PC-9 (cell line): ENCODE measurements at regions not wholly inside any gene's neighbourhood (a gene's known extent, or its start where the extent isn't known, plus 50 kb on each side); places are given as distances from the start of the nearest gene placed in this dataset.

Experiments used
- BruUV-seq: library from RNA; stranded (reverse); fragments of 400-500 nt; replicated peaks from 2 replicates; lab custom pipeline; 2021; lab: Mats Ljungman, UMichigan
- CTCF ChIA-PET: fragments of 300-600 bp; sonication (Branson Sonifier 250); formaldehyde crosslinking; loops from one replicate; lab custom pipeline; 2022; ENCODE audit warnings: antibody characterized with exemption; lab: Charles Lee
- POLR2A ChIA-PET: fragments of 300-600 bp; sonication (Branson Sonifier 250); formaldehyde crosslinking; loops from one replicate; lab custom pipeline; 2022; ENCODE audit warnings: antibody characterized with exemption; ENCODE audit not compliant: unreplicated experiment; lab: Charles Lee
- DNase-seq, 2 experiments: peaks; one replicate each; pipeline versions ENCODE4 v3.0.0 to v3.0.0-alpha.2; 2015 to 2022; ENCODE audit warnings: mixed read lengths in 1 of 2
- H2AFZ ChIP-seq: fragments of 200-600 bp; sonication (generic); 2 replicates; pipeline ENCODE4 v1.8.1; 2017; ENCODE audit warnings: antibody characterized with exemption
- H3F3A ChIP-seq: fragments of 200-600 bp; sonication (generic); 2 replicates; pipeline ENCODE4 v1.8.1; 2017; ENCODE audit warnings: antibody characterized with exemption, mild to moderate bottlenecking, low read depth; ENCODE audit not compliant: insufficient read depth
- H3K27ac ChIP-seq: fragments of 200-600 bp; sonication (generic); 2 replicates; pipeline ENCODE4 v1.6.1; 2016; ENCODE audit warnings: mixed run types
- H3K27me3 ChIP-seq: fragments of 200-600 bp; sonication (generic); 2 replicates; pipeline ENCODE4 v1.6.1; 2016; ENCODE audit warnings: low read depth, mixed run types; ENCODE audit not compliant: insufficient read depth
- H3K36me3 ChIP-seq: fragments of 200-600 bp; sonication (generic); 2 replicates; pipeline ENCODE4 v1.6.1; 2016; ENCODE audit warnings: low read depth, mixed run types
- H3K4me1 ChIP-seq: fragments of 200-600 bp; sonication (generic); replicated peaks from 2 replicates; pipeline ENCODE4 v1.6.1; 2016; ENCODE audit warnings: mixed run types; ENCODE audit not compliant: insufficient read depth
- H3K4me2 ChIP-seq: fragments of 200-600 bp; sonication (generic); 2 replicates; pipeline ENCODE4 v1.6.1; 2017; ENCODE audit warnings: mixed run types
- H3K4me3 ChIP-seq: fragments of 200-600 bp; sonication (generic); 2 replicates; pipeline ENCODE4 v1.6.1; 2016; ENCODE audit warnings: mixed run types
- H3K79me2 ChIP-seq: fragments of 200-600 bp; sonication (generic); 2 replicates; pipeline ENCODE4 v1.6.1; 2017; ENCODE audit warnings: low read depth, mixed run types
- H3K9me2 ChIP-seq: fragments of 200-600 bp; sonication (generic); 2 replicates; pipeline ENCODE4 v1.8.1; 2017; ENCODE audit warnings: mild to moderate bottlenecking; ENCODE audit not compliant: insufficient read depth
- H3K9me3 ChIP-seq: fragments of 200-600 bp; sonication (generic); 2 replicates; pipeline ENCODE4 v1.8.1; 2016; ENCODE audit warnings: low read depth; ENCODE audit not compliant: insufficient read depth
- H4K20me1 ChIP-seq: fragments of 200-600 bp; sonication (generic); 2 replicates; pipeline ENCODE4 v1.8.1; 2017; ENCODE audit not compliant: insufficient read depth
- EZH2 ChIP-seq: fragments of 200-600 bp; sonication (generic); IDR thresholded peaks from 2 replicates; pipeline ENCODE4 v1.8.0; 2017; ENCODE audit warnings: antibody characterized with exemption, low read depth
- intact Hi-C: fragments of 100-400 bp; cut with micrococcal nuclease; formaldehyde crosslinking; loops from one replicate; pipeline ENCODE4 v1.10.0; 2022; ENCODE audit not compliant: unreplicated experiment
- TF ChIP-seq, protein P1 (sequence below): fragments of 200-600 bp; sonication (generic); conservative IDR thresholded peaks from 2 replicates; pipeline ENCODE4 v1.6.1; 2017; ENCODE audit warnings: mixed run types, antibody characterized with exemption, mild to moderate bottlenecking, moderate library complexity

DNA sequence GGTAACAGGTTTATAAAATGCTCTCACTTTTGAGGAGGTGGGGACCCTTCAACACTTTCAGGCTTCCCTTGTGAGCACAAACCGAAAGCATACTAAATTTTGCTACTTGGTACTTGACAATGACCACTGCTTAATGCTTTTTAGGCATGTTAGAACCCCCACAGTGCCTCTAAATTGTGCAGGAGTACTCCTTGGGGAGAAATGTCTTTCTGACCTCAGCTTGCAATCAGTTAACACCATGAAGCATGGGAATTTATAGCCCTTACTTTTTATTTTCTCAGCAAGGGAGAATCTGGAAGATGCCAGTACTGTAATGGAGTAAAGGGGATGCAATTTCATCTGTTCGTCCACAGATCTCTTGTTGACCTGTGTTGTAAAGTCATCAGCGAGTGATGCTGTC is 308.9 kb upstream of the TBC1D5 start:
- CTCF ChIA-PET, result no interaction called here
- H3K79me2 ChIP-seq, result no peaks in the 10 kb centered on the region

DNA sequence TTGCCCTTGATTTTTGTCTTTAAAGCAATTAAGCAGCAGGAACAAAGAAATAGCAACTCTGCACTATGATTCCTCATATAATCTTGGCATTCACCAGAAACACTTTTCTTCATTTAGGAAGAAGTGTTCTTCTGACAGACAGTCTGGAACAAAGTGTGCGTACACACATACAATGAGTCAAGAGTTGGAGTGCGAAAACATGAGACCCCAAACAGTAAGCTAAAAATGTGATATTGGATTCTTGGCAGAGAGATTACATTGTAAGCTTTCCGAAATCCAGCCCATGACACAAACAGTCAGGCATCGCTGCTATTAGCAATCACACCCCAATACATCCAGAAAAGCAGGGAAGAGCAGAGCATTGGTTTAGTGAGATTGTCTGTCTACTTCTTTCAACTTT is 306.7 kb upstream of the TBC1D5 start:
- Histone ChIP-seq H3K9me3 (peaks cover under 1% of the 10 kb centered on the region; the same call in 1 of the 2 replicates), H3K27ac (no peak overlapping the region), H3K79me2 (no peaks in the 10 kb centered on the region), H4K20me1 (no peaks in the 10 kb centered on the region), H3K36me3 (no peaks in the 10 kb centered on the region), H3K4me3 (no peak overlapping the region), H3K27me3 (no peaks in the 10 kb centered on the region), H3K4me2 (no peak overlapping the region), H3F3A (no peaks in the 10 kb centered on the region), H3K9me2 (no peaks in the 10 kb centered on the region), H3K4me1 (no peaks in the 10 kb centered on the region), H2AFZ (no peak overlapping the region)
- TF ChIP-seq, protein P1, sequence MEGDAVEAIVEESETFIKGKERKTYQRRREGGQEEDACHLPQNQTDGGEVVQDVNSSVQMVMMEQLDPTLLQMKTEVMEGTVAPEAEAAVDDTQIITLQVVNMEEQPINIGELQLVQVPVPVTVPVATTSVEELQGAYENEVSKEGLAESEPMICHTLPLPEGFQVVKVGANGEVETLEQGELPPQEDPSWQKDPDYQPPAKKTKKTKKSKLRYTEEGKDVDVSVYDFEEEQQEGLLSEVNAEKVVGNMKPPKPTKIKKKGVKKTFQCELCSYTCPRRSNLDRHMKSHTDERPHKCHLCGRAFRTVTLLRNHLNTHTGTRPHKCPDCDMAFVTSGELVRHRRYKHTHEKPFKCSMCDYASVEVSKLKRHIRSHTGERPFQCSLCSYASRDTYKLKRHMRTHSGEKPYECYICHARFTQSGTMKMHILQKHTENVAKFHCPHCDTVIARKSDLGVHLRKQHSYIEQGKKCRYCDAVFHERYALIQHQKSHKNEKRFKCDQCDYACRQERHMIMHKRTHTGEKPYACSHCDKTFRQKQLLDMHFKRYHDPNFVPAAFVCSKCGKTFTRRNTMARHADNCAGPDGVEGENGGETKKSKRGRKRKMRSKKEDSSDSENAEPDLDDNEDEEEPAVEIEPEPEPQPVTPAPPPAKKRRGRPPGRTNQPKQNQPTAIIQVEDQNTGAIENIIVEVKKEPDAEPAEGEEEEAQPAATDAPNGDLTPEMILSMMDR, result no peak
- TF ChIP-seq EZH2, result no peak
- ChIA-PET POLR2A (no interaction called here), CTCF (no interaction called here)
- DNase-seq, result no peak
- intact Hi-C loops, result no loop called here
- no TSS peak for BruUV-seq

More for the DNA sequence above, 308.9 kb upstream of the TBC1D5 start:
- no peaks in the 10 kb centered on the region for H3K27me3 ChIP-seq
- no peak overlapping the region for H3K4me2 ChIP-seq
- H3K27ac ChIP-seq, result no peak overlapping the region
- H3K4me1 ChIP-seq, result no peaks in the 10 kb centered on the region
- no peaks in the 10 kb centered on the region for H3K9me2 ChIP-seq
- BruUV-seq, result no TSS peak
- H3K36me3 ChIP-seq, result no peaks in the 10 kb centered on the region
- intact Hi-C loops, result no loop called here
- H2AFZ ChIP-seq, result no peak overlapping the region; the same call in 1 of the 2 replicates
- POLR2A ChIA-PET, result no interaction called here
- no peaks in the 10 kb centered on the region for H4K20me1 ChIP-seq
- no peak overlapping the region for H3K4me3 ChIP-seq
- no peaks in the 10 kb centered on the region for H3F3A ChIP-seq
- peaks cover 10% of the 10 kb centered on the region; the same call in 1 of the 2 replicates for H3K9me3 ChIP-seq
- no peak for DNase-seq
- TF ChIP-seq EZH2, result no peak
- TF ChIP-seq, protein P1, result no peak

DNA sequence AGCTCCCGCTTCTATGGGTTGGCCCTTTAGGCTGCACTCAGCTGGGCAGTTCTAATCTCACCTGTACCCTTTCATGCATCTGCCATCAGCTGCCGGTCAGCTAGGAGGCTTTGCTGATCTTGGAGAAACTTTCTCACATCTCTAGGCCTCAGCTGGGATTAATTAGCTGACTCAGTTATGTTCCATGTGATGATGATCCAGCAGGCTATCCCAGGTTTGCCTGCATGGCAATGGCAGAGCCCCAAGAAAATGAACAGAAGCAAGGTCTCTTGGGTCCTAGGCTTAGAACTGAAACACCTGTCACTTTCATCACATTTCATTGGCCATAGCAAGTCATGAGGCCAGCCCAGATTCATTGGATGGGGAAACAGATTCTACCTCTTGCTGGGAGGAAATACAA is 304.6 kb upstream of the TBC1D5 start:
- Histone ChIP-seq H3K79me2 (no peaks in the 10 kb centered on the region), H4K20me1 (no peaks in the 10 kb centered on the region), H3K27me3 (no peaks in the 10 kb centered on the region), H3F3A (no peaks in the 10 kb centered on the region), H3K4me2 (no peak overlapping the region), H2AFZ (no peak overlapping the region), H3K9me2 (no peaks in the 10 kb centered on the region), H3K4me3 (no peak overlapping the region), H3K36me3 (no peaks in the 10 kb centered on the region), H3K27ac (no peak overlapping the region), H3K9me3 (no peaks in the 10 kb centered on the region), H3K4me1 (no peaks in the 10 kb centered on the region)
- DNase-seq, result no peak
- ChIA-PET CTCF (no interaction called here), POLR2A (no interaction called here)
- intact Hi-C loops, result no loop called here
- no TSS peak for BruUV-seq
- TF ChIP-seq, protein P1, result no peak
- TF ChIP-seq EZH2, result no peak
